GM10248 (cell line): ENCODE measurements at regions not wholly inside any gene's neighbourhood (a gene's known extent, or its start where the extent isn't known, plus 50 kb on each side); places are given as distances from the start of the nearest gene placed in this dataset.

Experiments
- CTCF ChIA-PET: fragments of 300-600 bp; sonication (Branson Sonifier 250); formaldehyde crosslinking; extraction: SDS; loops from one replicate; lab custom pipeline; 2021; ENCODE audit warnings: antibody characterized with exemption; lab: Yijun Ruan, JAX
- POLR2A ChIA-PET: fragments of 350-650 bp; sonication (Branson Sonifier 250); formaldehyde crosslinking; extraction: SDS; loops from one replicate; lab custom pipeline; 2020; ENCODE audit warnings: antibody characterized with exemption; lab: Yijun Ruan, JAX
- DNase-seq: peaks from one replicate; pipeline ENCODE4 v3.0.0; 2012; ENCODE audit errors: extremely low spot score
- TF ChIP-seq, protein P1 (sequence below): IDR thresholded peaks from 2 replicates; pipeline ENCODE4 v1.5.1; 2012; ENCODE audit warnings: mild to moderate bottlenecking, low read depth; ENCODE audit errors: extremely low read depth, missing control alignments, control extremely low read depth

DNA sequence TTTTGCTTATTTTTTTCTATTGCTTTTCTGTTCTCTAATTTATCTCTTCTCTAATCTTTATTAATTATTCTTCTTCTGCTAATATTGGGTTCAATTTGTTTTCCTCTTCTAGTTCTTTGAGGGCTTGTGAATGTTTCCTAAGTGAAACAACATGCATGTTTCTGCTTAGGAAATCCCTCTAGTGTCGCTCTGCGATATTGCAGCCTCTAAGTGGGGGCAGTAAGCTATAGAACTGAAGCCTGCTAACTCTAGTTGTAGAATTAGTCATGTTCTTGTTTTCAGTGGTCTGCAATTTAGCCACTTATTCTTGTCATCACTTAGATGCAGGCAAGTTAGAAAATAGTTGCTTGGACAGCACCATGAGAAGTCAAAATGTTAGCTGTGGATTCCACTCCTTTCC lies 222.6 kb downstream of the SPIN4 start:
- ChIA-PET CTCF (no interaction called here), POLR2A (no interaction called here)
- DNase-seq = no peak
- TF ChIP-seq, protein P1, sequence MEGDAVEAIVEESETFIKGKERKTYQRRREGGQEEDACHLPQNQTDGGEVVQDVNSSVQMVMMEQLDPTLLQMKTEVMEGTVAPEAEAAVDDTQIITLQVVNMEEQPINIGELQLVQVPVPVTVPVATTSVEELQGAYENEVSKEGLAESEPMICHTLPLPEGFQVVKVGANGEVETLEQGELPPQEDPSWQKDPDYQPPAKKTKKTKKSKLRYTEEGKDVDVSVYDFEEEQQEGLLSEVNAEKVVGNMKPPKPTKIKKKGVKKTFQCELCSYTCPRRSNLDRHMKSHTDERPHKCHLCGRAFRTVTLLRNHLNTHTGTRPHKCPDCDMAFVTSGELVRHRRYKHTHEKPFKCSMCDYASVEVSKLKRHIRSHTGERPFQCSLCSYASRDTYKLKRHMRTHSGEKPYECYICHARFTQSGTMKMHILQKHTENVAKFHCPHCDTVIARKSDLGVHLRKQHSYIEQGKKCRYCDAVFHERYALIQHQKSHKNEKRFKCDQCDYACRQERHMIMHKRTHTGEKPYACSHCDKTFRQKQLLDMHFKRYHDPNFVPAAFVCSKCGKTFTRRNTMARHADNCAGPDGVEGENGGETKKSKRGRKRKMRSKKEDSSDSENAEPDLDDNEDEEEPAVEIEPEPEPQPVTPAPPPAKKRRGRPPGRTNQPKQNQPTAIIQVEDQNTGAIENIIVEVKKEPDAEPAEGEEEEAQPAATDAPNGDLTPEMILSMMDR = peak; percentile 27

DNA sequence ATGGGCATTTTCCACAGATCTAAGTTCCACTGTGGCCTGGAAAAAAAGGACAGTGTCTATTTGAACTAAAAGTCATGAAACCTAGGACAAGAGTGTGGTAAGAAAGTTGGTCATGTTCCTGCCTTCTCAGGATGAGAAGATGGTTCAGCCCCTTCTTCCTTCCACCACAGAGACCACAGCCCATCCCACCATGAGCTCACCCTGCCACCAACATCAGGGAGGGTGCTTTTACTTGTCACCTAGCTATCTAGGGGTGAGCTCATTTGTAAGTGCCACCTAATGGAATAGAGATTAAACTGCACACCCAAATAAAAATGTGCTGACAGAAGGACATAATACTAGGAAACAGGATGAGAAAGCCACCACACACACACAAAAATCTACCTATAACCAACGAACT lies 235.9 kb downstream of the SPIN4 start:
- TF ChIP-seq, protein P1 = no peak
- CTCF ChIA-PET = no interaction called here
- no peak for DNase-seq
- POLR2A ChIA-PET = no interaction called here

DNA sequence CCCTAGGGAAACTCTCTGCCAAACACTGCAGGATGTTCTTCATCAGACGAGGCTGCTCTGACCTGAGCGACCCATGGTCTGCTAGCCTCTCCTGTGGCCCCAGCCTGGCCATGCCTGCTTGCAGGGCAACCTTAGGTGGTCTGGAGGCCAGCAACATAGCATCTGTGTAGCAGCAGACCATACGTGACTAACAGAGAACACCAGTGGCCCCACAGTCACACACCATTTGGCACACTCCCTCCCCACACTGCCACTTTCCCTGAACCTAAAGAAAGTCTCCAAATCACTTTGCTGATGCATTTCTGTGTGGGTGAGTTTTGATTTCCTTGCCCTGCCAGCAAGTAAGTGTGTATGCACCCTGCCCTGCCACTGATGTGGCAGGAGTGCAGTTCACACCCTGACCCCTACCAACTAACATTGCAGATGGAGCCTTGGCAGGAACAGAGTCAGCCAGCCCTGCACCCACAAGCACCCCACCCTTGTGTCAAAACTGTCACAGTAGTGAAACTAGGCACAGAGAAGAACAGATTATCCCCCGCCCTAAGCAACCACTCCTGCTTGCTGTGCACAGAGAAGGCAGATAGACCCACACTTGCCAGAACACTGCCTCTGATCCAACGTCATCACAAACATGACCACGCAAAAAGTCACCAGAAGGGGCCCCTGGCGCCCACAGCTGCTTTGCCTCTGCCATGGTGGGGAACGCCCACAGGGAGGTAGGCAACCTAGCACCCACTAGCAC lies 249.1 kb downstream of the SPIN4 start:
- ChIA-PET CTCF (no interaction called here), POLR2A (no interaction called here)
- DNase-seq = no peak
- TF ChIP-seq, protein P1 = no peak

DNA sequence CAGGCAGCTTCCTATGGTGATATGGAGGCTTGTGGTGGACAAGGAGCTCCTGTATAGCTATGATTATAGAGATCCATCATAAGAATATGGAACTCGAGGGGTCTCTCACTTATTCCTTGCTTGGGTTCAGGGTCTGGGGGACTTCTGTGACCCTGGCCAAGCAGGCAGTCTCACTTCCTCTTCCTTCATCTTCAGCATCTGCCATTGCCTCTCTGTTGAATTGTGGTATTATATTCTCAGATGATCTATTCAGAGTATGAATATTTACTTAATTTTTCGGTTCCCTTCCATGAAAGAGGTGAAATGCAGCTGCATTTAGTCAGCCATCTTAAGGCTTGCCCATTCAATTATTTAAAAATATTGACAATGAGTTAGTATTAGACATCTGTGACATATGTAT lies 292.9 kb downstream of the SPIN4 start:
- TF ChIP-seq, protein P1 = no peak
- no peak for DNase-seq
- POLR2A ChIA-PET = no interaction called here
- CTCF ChIA-PET = no interaction called here

DNA sequence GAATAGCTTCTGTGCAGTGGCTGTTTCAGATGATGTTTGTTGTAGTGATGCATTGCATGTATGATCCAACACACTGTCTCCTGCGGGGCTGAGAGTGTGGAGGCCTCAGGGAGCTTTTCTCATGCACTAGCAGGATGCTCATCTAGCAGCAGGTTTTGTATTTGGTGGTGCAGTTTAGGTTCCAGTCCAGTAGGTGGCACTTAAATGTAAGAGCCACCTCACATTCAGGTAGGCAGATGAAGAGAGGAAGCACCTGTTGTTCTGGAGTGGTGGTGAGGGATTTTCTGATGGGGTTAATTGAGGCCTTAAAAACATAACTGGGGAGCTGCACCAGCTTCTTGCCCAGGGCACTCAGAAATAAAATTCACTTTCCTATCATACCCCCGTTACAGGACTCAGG lies 300.9 kb downstream of the SPIN4 start:
- no peak for DNase-seq
- POLR2A ChIA-PET = no interaction called here
- CTCF ChIA-PET = interaction anchor here (1.7 kb wide), 1 partner anchor 10 kb away, joined by 4 read pairs; no protein-coding TSS in a partner anchor
- TF ChIP-seq, protein P1 = no peak

DNA sequence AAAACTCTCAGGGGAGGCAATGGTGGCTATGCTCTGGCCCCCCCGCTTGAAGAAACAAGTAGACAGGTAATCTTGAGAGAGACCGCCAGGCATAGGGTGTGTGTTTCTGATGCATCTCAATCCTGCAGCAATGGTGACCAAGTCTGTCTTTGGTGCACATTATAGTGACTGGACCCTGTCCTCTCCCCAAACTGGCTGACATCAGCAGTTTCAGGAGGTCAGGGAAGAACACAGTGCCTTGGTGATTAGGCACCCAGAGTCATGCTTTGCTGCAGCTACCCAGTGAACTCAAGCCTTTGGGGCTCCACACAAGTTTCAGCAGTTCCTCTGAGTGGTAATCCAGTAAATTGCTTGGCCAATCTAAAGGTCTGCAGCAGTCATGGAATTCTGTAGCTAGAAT lies 318.3 kb downstream of the SPIN4 start:
- ChIA-PET POLR2A (no interaction called here), CTCF (no interaction called here)
- no peak for DNase-seq
- TF ChIP-seq, protein P1 = no peak
